ENCODE measurements at regions not wholly inside any gene's neighbourhood (a gene's known extent, or its start where the extent isn't known, plus 50 kb on each side); places are given as distances from the start of the nearest gene placed in this dataset.

GRCh38 chr15:99440551-99441443 is 125.0 kb upstream of the MEF2A start:
- Histone ChIP-seq H3K36me3 (no peaks in the 10 kb centered on the region), H3K4me1 (peaks cover 0 to 24% (median 5%) of the 10 kb centered on the region in 4 donors), H3K27me3 (no peaks in the 10 kb centered on the region), H3K9me3 (no peaks in the 10 kb centered on the region), H3K27ac (no peak overlapping the region), H3K4me3 (no peak overlapping the region)
- DNase-seq = peak; percentile 15 to 42 (median 37)
- no peak for TF ChIP-seq POLR2A (IDR thresholded peaks at IDR 0.05)
- TF ChIP-seq CTCF (IDR thresholded peaks at IDR 0.05) = no peak

GRCh38 chr15:99441444-99441800 is 124.4 kb upstream of the MEF2A start:
- TF ChIP-seq CTCF (IDR thresholded peaks at IDR 0.05) = no peak
- H3K36me3 ChIP-seq = no peaks in the 10 kb centered on the region
- H3K4me3 ChIP-seq = no peak overlapping the region
- no peaks in the 10 kb centered on the region for H3K27me3 ChIP-seq
- no peak for DNase-seq
- H3K27ac ChIP-seq = peak overlapping the region in 1 of 4 donors; percentile 76
- no peaks in the 10 kb centered on the region for H3K9me3 ChIP-seq
- peaks cover 0 to 20% (median 5%) of the 10 kb centered on the region in 4 donors for H3K4me1 ChIP-seq

- DNase-seq = peak in 1 of 3 donors; percentile 14
- H3K36me3 ChIP-seq = no peaks in the 10 kb centered on the region
- peak overlapping the region in 2 of 4 donors; percentile 44 to 76 for H3K27ac ChIP-seq
- no peaks in the 10 kb centered on the region for H3K9me3 ChIP-seq
- no peak overlapping the region for H3K4me3 ChIP-seq
- H3K4me1 ChIP-seq = peaks cover 0 to 20% (median 5%) of the 10 kb centered on the region in 4 donors
- no peaks in the 10 kb centered on the region for H3K27me3 ChIP-seq
- TF ChIP-seq CTCF (IDR thresholded peaks at IDR 0.05) = no peak
- no peak for TF ChIP-seq POLR2A (IDR thresholded peaks at IDR 0.05)
These were observed 123.9 kb upstream of the MEF2A start for GRCh38 chr15:99441871-99442251.

GRCh38 chr15:99442252-99442897 is 123.4 kb upstream of the MEF2A start:
- H3K36me3 ChIP-seq = no peaks in the 10 kb centered on the region
- peak overlapping the region in 2 of 4 donors; percentile 44 to 76 for H3K27ac ChIP-seq
- H3K27me3 ChIP-seq = no peaks in the 10 kb centered on the region
- TF ChIP-seq POLR2A (IDR thresholded peaks at IDR 0.05) (no peak), CTCF (IDR thresholded peaks at IDR 0.05) (no peak)
- no peaks in the 10 kb centered on the region for H3K9me3 ChIP-seq
- no peak overlapping the region for H3K4me3 ChIP-seq
- peak; percentile 17 to 50 (median 47) for DNase-seq
- peaks cover 0 to 21% (median 5%) of the 10 kb centered on the region in 4 donors for H3K4me1 ChIP-seq

GRCh38 chr15:99443056-99443756 is 122.6 kb upstream of the MEF2A start:
- H3K4me1 ChIP-seq = peaks cover 0 to 18% (median 5%) of the 10 kb centered on the region in 4 donors
- H3K36me3 ChIP-seq = no peaks in the 10 kb centered on the region
- no peaks in the 10 kb centered on the region for H3K9me3 ChIP-seq
- DNase-seq = peak in 1 of 3 donors; percentile 25
- H3K27ac ChIP-seq = peak overlapping the region in 3 of 4 donors; percentile 15 to 76 (median 44)
- H3K4me3 ChIP-seq = no peak overlapping the region
- H3K27me3 ChIP-seq = no peaks in the 10 kb centered on the region
- TF ChIP-seq POLR2A (IDR thresholded peaks at IDR 0.05) = no peak
- TF ChIP-seq CTCF (IDR thresholded peaks at IDR 0.05) = no peak
